ENCODE measurements at regions not wholly inside any gene's neighbourhood (a gene's known extent, or its start where the extent isn't known, plus 50 kb on each side); places are given as distances from the start of the nearest gene placed in this dataset.

GRCh38 chr10:108450280-108450679 is 1285.8 kb upstream of the SORCS1 start:
- TF ChIP-seq EZH2 (IDR thresholded peaks at IDR 0.05; ENCODE audit: borderline replicate concordance, insufficient read depth, low read depth, low read length, poor library complexity, severe bottlenecking) (no peak), CTCF (IDR thresholded peaks at IDR 0.05) (no peak)

Measured in B cell (primary cell).